NB4 (cell line): ENCODE measurements at regions not wholly inside any gene's neighbourhood (a gene's known extent, or its start where the extent isn't known, plus 50 kb on each side); places are given as distances from the start of the nearest gene placed in this dataset.

Experiments used
- CTCF ChIP-seq: IDR thresholded peaks from one replicate; pipeline ENCODE4 v1.5.1; 2012; ENCODE audit warnings: low read depth, low read length
- MAX ChIP-seq: IDR thresholded peaks from 2 replicates; pipeline ENCODE4 v1.6.1; 2011; ENCODE audit warnings: low read depth, low read length
- MYC ChIP-seq: IDR thresholded peaks from 2 replicates; pipeline ENCODE4 v1.6.1; 2011; ENCODE audit warnings: low read depth, low read length
- POLR2A ChIP-seq: IDR thresholded peaks from 2 replicates; pipeline ENCODE4 v1.6.1; 2011; ENCODE audit warnings: mild to moderate bottlenecking; ENCODE audit not compliant: insufficient read length; ENCODE audit errors: extremely low read depth

DNA sequence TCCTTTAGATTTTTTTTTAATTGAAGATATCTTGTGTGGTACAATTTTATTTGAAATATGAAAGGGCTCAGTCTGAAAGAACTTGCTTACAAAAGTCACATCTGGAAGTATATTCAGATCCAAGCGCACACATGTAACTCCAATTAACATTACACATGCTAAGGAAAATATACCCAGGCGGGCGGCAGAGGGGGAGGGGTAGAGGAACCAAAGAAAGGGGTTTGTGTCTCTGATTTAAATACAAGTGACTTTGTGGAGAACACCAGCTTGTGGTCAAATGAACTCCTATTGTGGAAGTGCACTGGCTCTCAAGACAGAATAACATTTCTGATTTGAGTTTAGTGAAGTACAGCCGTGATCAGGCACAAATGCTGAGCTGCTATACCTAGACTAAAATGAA, 280.2 kb upstream of the SOX11 start:
- TF ChIP-seq POLR2A = no peak
- TF ChIP-seq CTCF = no peak
- TF ChIP-seq MYC = no peak
- no peak for TF ChIP-seq MAX
